ENCODE measurements at regions not wholly inside any gene's neighbourhood (a gene's known extent, or its start where the extent isn't known, plus 50 kb on each side); places are given as distances from the start of the nearest gene placed in this dataset.

DNA sequence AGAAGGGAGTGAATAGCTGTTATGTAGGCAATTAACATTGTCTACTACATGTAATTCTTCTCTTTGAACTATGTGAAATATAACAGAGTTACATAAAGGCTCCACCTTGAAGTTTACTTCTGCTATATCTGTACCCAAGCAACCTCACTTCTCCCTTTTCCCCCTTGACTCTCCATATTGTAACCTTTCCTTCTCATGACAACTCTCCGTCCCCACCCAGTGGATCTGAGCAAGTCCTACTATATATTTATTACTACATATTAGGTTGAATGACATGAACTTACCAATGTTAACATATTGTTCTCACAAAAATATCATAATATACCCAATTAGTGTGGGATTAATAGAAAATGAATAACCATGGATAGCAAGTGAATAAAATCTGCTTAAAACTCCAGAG lies 93.2 kb upstream of the ATP8A1 start:
- H3K9me3 Mint-ChIP-seq: peaks cover 0 to 4% (median 1%) of the 10 kb centered on the region in 7 donors
- no peak overlapping the region for H3K27ac Mint-ChIP-seq
- Histone ChIP-seq H2AFZ (ENCODE audit: insufficient read depth, low read depth, low read length, poor library complexity, severe bottlenecking) (no peak overlapping the region), H3K79me2 (ENCODE audit: insufficient read depth, low read length) (no peaks in the 10 kb centered on the region), H3K36me3 (replicated peaks in 1 of 2; ENCODE audit: control insufficient read depth in 1 of 2, insufficient read depth in 2 of 2, low read length in 2 of 2) (no peaks in the 10 kb centered on the region), H3K4me2 (replicated peaks; ENCODE audit: extremely low read depth, low read length, poor library complexity, severe bottlenecking) (no peak overlapping the region), H3K4me1 (ENCODE audit: control insufficient read depth in 1 of 2, insufficient read depth in 2 of 2, low read length in 2 of 2) (no peaks in the 10 kb centered on the region), H4K20me1 (ENCODE audit: insufficient read depth, low read length) (no peaks in the 10 kb centered on the region), H3K4me3 (replicated peaks in 1 of 3; ENCODE audit: low read depth in 2 of 3, low read length in 3 of 3) (no peak overlapping the region), H3K27me3 (ENCODE audit: control insufficient read depth in 2 of 2, insufficient read depth in 2 of 2, low read length in 2 of 2) (no peaks in the 10 kb centered on the region), H3K9me3 (replicated peaks in 1 of 2; ENCODE audit: control insufficient read depth in 1 of 2, insufficient read depth in 1 of 2, low read length in 2 of 2) (no peaks in the 10 kb centered on the region), H3K27ac (ENCODE audit: low read depth in 1 of 2, low read length in 2 of 2) (no peak overlapping the region), H3K9ac (ENCODE audit: insufficient read depth, low read length, poor library complexity, severe bottlenecking) (no peak overlapping the region)
- TF ChIP-seq, protein P1, sequence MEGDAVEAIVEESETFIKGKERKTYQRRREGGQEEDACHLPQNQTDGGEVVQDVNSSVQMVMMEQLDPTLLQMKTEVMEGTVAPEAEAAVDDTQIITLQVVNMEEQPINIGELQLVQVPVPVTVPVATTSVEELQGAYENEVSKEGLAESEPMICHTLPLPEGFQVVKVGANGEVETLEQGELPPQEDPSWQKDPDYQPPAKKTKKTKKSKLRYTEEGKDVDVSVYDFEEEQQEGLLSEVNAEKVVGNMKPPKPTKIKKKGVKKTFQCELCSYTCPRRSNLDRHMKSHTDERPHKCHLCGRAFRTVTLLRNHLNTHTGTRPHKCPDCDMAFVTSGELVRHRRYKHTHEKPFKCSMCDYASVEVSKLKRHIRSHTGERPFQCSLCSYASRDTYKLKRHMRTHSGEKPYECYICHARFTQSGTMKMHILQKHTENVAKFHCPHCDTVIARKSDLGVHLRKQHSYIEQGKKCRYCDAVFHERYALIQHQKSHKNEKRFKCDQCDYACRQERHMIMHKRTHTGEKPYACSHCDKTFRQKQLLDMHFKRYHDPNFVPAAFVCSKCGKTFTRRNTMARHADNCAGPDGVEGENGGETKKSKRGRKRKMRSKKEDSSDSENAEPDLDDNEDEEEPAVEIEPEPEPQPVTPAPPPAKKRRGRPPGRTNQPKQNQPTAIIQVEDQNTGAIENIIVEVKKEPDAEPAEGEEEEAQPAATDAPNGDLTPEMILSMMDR (IDR thresholded peaks at IDR 0.05): no peak
- no peaks in the 10 kb centered on the region for H3K36me3 Mint-ChIP-seq
- WGBS (ENCODE audit: insufficient coverage): no CpG with 5 or more reads among the region's 1 CpG
- peaks cover 5% of the 10 kb centered on the region for H3K4me1 Mint-ChIP-seq
- DNase-seq: peak in 2 of 3 donors; percentile 9 to 12
- intact Hi-C loops (cut with micrococcal nuclease): no loop called here
- no peaks in the 10 kb centered on the region for H3K27me3 Mint-ChIP-seq (ENCODE audit: low read depth in 3 of 3)
- H3K4me3 Mint-ChIP-seq: no peak overlapping the region

DNA sequence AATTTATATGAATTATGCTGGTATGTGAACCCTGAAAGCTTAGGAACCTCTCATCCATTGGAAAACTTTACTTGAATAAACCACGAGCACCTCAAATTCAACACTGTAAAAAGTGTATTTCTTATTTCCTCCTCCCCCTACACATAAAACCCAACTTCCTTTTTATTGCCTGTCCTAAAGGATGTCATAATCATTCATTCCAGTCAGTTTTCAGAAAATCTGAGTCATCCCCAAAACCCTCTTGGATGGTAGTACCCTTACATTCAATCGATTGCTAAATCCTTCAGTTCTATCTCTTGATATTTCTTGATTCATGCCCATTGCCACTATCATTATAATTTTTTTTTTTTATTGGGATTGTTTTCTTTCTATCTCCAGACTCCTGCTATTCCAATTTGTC lies 91.1 kb upstream of the ATP8A1 start:
- Mint-ChIP-seq H3K4me1 (peaks cover 5% of the 10 kb centered on the region), H3K27ac (peak overlapping the region in 1 of 7 donors; percentile 75)
- TF ChIP-seq, protein P1 (IDR thresholded peaks at IDR 0.05): no peak

More for the DNA sequence above, 91.1 kb upstream of the ATP8A1 start:
- peak in 2 of 3 donors; percentile 12 to 37 for DNase-seq
- no peaks in the 10 kb centered on the region for H3K4me1 ChIP-seq (ENCODE audit: control insufficient read depth in 1 of 2, insufficient read depth in 2 of 2, low read length in 2 of 2)
- H3K36me3 ChIP-seq (replicated peaks in 1 of 2; ENCODE audit: control insufficient read depth in 1 of 2, insufficient read depth in 2 of 2, low read length in 2 of 2): no peaks in the 10 kb centered on the region
- no peaks in the 10 kb centered on the region for H4K20me1 ChIP-seq (ENCODE audit: insufficient read depth, low read length)
- no peaks in the 10 kb centered on the region for H3K27me3 ChIP-seq (ENCODE audit: control insufficient read depth in 2 of 2, insufficient read depth in 2 of 2, low read length in 2 of 2)
- no peaks in the 10 kb centered on the region for H3K9me3 ChIP-seq (replicated peaks in 1 of 2; ENCODE audit: control insufficient read depth in 1 of 2, insufficient read depth in 1 of 2, low read length in 2 of 2)
- Mint-ChIP-seq H3K9me3 (peaks cover 0 to 4% (median 2%) of the 10 kb centered on the region in 7 donors), H3K36me3 (no peaks in the 10 kb centered on the region), H3K4me3 (no peak overlapping the region), H3K27me3 (ENCODE audit: low read depth in 3 of 3) (no peaks in the 10 kb centered on the region)
- no peak overlapping the region for H3K4me2 ChIP-seq (replicated peaks; ENCODE audit: extremely low read depth, low read length, poor library complexity, severe bottlenecking)
- no peak overlapping the region for H3K27ac ChIP-seq (ENCODE audit: low read depth in 1 of 2, low read length in 2 of 2)
- intact Hi-C loops (cut with micrococcal nuclease): no loop called here
- H3K4me3 ChIP-seq (replicated peaks in 1 of 3; ENCODE audit: low read depth in 2 of 3, low read length in 3 of 3): no peak overlapping the region
- H3K79me2 ChIP-seq (ENCODE audit: insufficient read depth, low read length): no peaks in the 10 kb centered on the region
- WGBS (ENCODE audit: insufficient coverage): no CpG with 5 or more reads among the region's 2 CpGs
- H2AFZ ChIP-seq (ENCODE audit: insufficient read depth, low read depth, low read length, poor library complexity, severe bottlenecking): no peak overlapping the region
- H3K9ac ChIP-seq (ENCODE audit: insufficient read depth, low read length, poor library complexity, severe bottlenecking): no peak overlapping the region

Data from CD14-positive monocyte (primary cell).